ENCODE measurements at regions not wholly inside any gene's neighbourhood (a gene's known extent, or its start where the extent isn't known, plus 50 kb on each side); places are given as distances from the start of the nearest gene placed in this dataset.

DNA sequence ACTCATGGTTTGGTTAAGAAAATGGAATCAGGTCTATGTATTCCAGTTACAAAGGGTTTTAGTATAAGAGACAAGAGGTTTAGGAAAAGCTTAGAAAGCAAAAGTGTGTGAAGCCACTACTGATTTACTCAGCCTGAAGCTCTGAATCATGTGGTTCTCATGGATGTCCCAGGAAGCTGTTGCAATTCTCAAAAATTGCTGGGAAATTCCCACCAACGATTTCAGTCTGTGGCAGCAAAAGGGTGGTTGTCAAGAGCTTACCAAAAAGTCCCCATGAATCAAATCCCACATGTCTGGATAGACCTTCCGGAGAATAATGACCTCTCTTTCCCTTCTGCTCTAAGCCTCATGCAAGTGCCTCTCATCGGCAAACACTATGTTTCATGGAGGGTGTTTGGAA is 929.9 kb downstream of the TLE4 start:
- no peak for TF ChIP-seq POLR2A (IDR thresholded peaks at IDR 0.05)
- TF ChIP-seq, protein P1, sequence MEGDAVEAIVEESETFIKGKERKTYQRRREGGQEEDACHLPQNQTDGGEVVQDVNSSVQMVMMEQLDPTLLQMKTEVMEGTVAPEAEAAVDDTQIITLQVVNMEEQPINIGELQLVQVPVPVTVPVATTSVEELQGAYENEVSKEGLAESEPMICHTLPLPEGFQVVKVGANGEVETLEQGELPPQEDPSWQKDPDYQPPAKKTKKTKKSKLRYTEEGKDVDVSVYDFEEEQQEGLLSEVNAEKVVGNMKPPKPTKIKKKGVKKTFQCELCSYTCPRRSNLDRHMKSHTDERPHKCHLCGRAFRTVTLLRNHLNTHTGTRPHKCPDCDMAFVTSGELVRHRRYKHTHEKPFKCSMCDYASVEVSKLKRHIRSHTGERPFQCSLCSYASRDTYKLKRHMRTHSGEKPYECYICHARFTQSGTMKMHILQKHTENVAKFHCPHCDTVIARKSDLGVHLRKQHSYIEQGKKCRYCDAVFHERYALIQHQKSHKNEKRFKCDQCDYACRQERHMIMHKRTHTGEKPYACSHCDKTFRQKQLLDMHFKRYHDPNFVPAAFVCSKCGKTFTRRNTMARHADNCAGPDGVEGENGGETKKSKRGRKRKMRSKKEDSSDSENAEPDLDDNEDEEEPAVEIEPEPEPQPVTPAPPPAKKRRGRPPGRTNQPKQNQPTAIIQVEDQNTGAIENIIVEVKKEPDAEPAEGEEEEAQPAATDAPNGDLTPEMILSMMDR (IDR thresholded peaks at IDR 0.05): no peak

Data from adrenal gland (tissue), 5 donors.